SW480 (cell line): ENCODE measurements at regions not wholly inside any gene's neighbourhood (a gene's known extent, or its start where the extent isn't known, plus 50 kb on each side); places are given as distances from the start of the nearest gene placed in this dataset.
"Not testable (repeated sequence)": the region's sequence is repeated elsewhere in the genome, so short reads cannot be mapped to it uniquely, and the experiment has no call there.

Experiments used
- DNase-seq: peaks from one replicate; pipeline ENCODE4 v3.0.0-alpha.2; 2016; ENCODE audit warnings: low spot score

DNA sequence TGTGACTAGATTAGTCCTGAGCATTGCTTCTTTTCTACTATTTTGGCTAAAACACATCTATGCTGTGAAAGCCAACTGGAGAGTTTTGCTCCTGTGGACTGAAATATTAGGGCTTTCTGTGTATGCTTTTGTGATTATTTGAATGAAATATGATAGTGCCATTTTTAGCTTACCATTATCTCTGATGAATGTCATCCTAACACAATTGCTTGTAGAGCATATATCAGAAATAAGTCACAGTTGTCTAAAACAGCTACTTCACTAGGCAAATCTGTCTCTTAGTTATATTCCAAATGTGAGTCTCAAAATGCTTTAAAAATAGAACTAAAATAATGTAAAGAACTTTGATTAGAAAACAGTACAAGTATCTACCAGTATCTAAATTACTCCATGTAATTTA is 401.4 kb upstream of the PTCHD4 start:
- DNase-seq: no peak

DNA sequence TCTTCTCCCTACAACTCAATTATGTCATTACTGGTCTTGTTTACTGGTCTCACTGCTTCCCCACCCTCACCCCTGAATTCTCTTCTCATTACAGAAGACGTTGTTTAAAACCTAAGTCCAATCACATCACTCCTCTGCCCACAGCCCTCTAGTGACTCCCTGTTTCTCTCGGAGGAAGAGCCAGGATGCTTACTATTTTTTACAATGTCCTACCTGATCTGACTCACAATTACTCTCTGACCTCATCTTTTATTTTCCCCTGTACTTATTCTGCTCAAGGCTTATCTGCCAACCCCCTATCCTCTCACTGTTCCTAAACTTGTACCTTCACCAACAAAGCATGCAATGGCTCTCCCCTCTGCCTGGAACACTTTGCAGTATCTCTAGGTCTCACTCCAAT is 400.4 kb upstream of the PTCHD4 start:
- DNase-seq: no peak

DNA sequence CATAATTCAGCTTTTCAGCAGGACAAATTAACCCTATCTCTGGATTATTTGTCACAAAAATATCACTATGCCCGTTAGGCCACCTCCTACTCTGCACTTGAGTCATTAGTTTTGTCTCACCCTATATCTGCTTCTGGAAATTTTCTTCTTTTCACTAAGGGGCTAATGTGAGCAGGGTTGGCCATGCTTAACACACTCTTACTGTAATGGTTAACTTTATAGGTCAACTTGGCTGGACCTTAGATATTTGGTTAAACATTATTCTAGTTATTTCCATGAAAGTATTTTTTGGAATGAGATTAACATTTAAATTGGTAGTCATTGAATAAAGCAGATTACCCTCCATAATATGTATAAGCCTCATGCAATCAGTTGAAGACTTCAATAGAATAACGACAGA is 394.6 kb upstream of the PTCHD4 start:
- DNase-seq: no peak

DNA sequence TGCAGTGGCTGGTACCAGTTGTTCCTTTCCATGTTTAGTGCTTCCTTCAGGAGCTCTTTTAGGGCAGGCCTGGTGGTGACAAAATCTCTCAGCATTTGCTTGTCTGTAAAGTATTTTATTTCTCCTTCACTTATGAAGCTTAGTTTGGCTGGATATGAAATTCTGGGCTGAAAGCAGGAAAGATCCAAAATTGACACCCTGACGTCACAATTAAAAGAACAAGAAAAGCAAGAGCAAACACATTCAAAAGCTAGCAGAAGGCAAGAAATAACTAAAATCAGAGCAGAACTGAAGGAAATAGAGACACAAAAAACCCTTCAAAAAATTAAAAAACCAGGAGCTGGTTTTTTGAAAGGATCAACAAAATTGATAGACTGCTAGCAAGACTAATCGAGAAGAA is 382.4 kb upstream of the PTCHD4 start:
- DNase-seq: not testable (repeated sequence)

DNA sequence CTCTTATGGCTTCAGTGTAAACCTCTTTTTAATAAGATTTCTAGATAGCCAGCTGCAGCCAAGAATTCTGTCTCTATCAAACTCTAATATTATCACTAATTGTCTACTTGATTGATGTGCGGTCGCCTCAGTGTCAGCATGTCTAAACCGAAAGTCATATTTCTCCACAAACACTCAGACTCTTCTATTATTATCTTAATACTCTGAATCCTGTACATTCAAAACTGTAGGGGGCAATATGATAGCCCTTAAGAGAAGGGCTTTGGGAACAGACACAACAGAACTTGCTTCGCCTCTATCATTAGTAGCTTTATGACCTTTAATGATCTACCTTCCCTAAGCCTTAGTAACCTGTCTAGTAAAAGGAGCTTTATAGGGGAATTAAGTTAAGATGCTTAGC is 379.7 kb upstream of the PTCHD4 start:
- DNase-seq: no peak

DNA sequence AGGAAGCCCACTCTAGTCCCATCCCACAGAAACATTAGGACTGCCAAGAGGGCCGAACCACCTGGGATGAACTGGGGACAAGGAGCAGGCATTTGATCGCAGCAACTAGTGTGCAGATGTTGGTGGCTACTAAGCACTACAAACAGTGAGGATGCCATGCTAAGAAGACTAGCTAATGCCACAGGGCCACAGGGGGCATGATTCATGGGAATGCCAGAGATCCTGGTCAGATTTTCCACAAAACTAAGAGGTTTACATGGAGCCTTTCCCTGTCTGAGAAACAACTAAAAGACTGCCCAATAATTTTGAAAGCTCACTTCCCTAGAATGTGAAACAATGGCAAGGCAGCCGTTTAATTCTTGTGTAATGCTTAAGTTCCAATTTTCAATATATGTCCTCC is 375.9 kb upstream of the PTCHD4 start:
- no peak for DNase-seq

DNA sequence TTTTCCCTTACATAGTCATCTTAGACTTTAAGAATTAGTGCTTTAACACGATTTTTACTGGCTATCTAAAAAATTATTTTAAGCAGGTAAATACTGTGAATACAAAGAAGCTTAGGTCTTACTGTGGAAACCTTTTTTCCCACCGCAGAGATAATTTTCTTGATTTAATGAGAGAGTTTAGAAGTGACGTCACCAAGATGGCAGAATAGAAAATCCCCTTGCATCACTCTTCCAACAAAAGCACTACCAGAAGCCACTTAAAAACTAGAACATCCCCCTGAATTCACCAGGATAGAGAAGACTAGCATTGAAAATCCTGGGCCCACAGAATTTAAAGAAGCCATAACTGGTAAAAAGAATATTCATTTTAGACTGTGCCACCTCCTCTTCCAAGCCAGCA is 375.4 kb upstream of the PTCHD4 start:
- no peak for DNase-seq

DNA sequence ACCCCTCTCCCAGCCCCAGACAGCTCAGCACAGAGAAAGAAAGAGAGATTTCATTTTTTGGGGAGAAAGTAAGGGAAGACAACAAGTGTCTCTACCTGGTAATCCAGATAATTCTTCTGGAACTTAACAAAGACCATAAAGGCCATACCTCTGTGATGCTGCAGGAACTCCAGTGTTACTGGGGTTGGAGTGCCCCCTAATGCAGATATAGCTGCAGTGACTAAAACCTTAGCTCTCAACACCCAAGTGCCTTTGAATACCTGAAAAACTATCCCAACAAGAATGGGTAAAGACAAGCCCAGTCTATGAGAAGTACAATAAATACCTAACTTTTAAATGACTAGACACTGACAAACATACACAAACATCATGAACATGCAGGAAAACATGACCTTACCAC is 365.3 kb upstream of the PTCHD4 start:
- DNase-seq: no peak

DNA sequence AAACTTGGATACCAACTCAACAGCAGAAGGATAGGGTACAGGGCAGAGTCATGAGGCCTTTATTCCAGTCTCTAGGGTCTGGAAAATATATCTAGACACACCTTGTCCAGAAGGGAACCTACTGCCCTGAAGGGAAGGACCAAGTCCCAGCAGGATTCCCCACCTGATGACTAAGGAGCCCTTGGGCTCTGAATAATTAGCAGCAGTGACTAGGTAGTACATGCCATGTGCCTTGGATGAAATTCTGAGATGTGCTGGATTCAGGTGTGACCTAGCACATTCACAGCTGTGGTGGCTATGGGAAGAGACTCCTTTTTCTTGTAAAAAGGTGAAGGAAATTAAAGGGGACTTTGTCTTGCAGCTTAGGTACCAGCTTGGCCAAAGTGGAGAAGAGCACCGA is 364.3 kb upstream of the PTCHD4 start:
- DNase-seq: no peak

DNA sequence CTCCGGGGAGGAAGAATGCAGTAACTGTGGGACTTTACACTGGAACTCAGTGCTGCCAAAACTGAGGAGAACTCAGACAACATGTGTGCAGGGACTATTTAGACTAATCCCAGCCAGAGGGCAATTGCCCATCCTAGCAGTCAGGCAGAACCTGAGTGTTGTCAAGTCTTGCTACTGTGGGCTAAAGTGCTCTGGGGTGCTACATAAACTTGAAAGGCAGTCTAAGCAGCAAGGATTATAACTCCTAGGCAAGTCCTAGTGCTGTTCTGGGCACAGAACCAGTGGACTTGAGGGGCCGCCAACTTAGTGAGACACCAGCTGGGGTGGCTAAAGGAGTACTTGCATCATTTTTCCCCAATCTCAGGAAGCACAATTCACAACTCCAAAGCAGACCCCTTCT is 363.8 kb upstream of the PTCHD4 start:
- DNase-seq: no peak

DNA sequence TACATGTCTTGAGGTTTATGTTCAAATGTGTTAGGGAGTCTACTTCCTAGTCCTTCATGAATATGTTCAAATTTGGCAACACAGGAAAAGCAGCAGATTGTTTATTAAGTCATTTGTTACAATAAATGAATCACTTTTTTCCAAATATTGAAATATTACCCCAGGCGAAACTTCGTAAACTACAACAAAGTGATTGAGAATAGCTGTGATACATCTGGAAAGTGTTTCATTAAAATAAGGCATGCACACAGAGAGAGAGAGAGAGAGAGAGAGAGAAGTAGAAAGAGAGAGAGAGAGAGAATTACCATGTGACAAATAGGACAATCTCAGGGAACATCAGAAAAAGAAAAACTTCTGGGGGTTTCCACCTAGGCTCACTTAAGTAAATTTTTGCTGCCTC is 363.1 kb upstream of the PTCHD4 start:
- no peak for DNase-seq

DNA sequence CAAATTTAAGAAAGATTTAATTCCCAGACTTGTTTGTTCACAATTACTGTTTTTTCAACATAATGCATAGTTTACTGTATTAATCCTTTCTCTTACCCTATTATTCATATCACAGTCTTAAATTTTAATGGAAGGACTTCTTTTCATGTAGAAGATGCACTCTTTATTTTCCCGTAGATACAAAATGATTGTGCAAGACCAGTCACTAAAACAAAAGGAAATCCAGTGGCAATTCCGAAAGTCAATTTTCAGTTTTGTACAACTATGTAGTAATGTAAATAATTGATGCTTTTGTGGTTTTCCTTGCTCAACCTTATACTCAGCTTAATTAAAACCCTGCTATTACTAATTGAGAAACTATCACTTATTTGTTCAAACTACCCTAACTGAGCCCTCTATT is 361.5 kb upstream of the PTCHD4 start:
- DNase-seq: no peak

DNA sequence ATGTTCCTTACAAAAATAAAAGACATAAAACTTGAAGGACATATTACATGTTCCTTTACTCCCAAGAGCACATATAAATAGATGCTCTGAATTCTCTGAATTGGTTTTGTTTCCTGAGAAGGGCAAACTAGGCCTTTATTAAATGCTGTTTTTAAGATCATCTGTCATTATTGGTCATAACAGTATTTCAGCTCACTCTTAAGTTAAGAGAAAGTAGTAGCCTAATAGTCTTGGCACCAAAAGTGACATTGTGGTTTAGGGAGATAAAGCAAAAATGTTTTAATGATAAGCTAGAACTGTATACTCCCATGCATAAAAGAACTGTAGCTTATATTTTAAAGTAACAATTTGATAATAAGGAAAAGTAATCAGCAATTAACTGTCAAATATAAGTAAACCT is 361.1 kb upstream of the PTCHD4 start:
- DNase-seq: no peak

DNA sequence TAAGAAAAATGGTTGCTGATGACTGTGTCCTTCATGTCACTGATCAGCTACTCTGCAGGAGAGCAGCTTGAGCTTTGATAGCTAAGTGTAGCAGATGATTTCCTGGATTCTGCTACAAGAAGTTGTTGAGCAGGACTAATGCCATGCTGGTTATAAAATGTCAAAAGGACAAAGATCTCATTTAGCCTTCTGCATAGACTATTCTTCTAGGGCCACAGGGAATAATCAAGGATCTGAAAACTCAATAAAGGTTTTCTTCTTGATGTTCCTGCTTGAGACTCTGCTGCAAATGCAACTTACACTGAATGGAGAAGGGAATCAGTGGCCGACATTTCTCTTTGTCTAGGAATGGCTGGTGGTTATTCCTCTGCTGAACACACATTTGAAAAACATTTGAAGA is 360.3 kb upstream of the PTCHD4 start:
- DNase-seq: no peak

DNA sequence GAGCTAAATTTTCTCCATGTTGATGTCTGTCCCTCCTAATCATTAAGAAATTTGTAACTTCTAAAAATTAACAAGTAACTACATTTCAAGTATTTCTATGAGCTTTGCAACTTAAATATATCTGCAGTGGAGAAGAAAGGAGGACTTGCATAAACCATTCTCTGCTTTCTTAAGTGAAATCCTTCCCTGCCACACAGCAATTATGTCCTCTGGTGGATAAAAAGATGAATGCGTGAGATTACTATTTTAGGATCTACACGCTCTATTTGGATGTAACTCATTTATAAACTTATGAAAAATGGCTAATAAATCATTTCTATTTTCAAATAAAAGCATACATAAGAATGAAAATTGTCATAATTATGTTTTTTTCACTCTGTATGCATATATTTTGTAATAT is 338.0 kb upstream of the PTCHD4 start:
- DNase-seq: no peak

DNA sequence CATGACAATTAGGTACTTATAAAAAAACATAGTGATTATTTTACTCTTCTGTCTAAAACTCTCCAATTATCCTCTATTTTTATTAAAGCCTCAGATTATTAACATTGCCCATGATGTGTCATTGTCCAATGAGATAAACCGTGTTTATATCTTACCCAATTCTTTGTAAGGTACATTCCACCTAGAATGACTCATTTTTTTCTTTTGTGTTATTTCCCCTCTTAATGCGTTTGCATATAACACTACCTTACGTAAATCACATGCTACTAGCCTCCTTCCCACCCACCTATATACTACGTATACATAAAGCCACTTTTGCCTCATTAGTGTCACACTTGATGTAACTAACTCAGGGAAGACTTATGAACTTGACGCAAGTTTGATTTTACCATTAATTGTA is 336.3 kb upstream of the PTCHD4 start:
- DNase-seq: no peak

DNA sequence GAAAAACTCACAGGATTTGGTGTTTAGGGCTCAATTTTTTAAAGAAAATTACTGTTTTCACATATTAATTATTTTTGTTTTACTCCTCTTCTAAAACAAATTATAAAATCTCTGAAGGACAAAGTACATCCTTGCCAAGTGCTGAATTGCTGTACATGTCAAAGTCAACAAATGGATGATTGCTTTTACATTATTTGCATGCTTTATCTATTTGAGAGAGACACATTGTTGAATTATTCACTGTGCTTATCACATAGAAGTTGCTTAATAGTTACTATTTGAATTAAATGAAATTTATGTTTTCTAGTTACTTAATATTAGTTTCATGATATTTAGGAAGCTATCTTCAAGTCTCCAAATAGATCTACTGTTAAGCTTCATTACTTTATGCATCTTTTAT is 318.6 kb upstream of the PTCHD4 start:
- no peak for DNase-seq

DNA sequence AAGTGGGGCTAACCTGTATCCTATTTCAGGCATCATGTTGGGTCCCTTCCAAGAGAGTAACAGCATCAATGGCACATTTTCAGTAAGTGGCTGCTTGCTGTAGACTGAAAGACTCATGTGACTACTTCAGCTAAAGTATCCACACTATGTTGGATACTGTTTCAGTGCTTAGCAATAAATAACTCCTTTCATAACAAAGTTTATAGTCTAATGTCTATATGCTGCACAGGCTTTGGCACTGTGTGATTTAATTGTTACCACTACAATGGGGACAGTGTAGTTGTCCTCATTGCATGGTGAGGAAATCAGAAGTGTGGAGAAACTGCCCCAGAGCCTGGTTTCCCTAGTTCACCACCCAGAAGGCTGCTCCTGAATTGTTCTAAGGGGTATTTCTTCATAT is 318.0 kb upstream of the PTCHD4 start:
- no peak for DNase-seq

DNA sequence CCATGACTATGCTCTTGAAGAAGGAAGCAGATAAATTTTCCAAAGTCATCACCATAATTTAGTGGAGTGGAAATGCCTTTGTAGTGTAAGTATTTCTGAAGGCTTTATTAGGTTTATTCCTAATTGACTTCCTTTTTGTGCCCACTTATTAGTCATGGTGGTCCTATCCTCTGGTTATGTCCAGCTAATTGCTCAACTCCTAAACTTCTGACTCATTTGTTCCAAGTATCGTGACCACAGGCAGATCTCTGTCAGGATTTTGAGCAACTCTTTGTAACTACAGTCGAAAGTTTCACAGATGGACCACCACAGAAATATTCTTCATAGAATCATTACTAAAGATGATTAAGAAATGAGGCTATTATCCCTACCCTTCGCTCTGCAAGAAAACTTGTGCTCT is 315.6 kb upstream of the PTCHD4 start:
- DNase-seq: no peak

DNA sequence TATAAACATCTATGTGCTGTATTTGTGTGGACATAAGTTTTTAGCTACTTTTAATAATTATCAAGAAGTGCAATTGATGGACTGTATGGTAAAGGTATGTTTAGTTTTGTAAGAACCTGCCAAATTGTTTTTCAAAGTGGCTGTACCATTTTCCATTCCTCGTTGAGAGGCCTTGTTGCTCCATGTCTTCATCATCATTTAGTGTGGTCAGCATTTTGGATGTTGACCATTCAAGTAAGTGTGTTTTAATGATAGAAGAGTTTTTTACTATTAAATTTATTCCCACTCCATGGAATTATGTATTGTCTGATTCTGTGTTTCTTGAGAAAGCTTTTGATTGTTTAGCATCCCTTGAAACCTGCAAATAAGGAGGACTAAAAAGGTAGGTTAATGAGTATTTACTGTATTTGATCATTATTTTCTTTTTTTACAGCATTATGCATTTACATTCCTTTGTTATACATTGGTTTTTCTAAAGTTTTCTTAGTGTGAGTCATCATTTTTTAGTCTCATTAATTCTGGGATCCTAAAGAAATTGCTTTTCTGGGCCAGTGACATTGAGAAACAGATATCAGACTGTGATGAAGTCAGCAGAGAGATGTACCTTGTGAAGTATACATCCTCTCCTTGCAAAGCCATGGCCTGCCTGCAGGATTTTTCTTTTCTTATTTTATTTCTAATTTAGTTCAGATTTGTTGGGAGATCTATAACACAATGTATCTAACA is 312.8 kb upstream of the PTCHD4 start:
- DNase-seq: no peak

DNA sequence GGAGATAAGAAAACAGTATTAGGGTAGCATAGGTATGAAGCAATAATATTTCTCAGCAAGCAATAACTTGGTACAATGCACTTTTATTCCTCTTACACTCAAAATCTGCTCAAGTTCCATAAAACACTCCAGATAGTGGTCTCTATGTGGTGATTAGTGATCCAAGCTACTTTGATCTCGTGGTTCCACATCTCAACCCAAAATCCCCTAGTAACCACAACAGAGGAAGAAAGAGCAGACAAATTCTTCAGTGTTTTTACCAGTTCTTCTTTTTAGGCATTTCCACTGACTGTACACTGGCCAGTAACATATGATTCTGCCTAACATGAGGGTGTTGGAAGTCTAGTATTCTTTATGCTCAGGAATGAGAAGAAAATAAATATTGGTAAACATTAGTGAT is 309.0 kb upstream of the PTCHD4 start:
- DNase-seq: no peak

DNA sequence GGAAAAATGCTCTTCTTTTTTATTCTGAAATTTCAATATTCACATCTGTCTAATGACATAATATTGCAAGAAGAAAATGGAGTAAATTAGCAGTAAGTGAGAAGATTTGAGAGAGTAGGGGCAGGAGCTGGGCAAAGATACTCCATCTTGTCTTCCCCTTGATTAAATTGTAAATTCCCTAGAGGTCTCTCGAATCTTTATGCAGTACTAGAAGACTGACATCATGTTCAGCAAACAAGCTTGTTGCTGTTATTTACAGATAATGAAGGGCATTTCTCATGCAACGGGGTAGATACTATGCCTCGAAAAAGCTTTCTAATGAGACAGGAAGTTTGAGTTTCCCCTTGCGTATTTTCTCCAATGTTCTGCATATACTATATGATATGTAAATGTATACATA is 306.9 kb upstream of the PTCHD4 start:
- DNase-seq: no peak

DNA sequence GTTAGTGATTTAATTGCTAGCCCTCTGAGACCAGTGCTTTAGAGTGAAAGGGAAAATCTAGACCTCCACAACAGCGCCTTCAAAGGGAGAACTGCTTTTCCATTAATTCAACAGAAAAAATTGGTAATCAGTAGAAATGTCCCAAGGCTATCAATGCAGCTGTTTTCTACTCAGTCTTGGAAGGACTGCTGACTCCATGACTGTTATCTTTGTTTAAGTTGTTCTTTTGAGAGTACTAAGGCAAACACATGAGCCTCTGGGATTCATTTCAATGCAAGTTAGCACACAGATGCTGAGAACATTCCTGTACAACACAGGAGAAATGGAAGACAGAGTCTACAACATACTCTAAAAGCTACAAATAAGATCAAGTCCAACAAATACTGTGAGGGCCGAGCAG is 301.7 kb upstream of the PTCHD4 start:
- no peak for DNase-seq

DNA sequence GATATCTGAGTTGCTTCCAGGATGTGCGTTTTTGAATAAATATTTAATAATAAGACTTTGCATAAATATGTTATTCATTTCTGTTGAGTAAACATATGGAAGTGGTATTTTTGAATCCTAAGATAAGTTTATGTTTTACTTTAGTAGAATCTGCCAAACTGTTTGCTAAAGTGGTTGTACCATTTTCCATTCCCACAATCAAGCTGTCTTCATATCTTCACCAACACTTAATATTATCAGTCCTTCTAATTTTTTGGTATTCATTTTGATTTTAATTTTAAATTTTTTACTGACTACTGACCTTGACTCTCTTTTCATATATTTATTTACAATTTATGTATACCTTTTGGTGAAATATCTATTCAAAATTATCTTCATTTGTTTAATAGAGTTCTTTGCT is 293.9 kb upstream of the PTCHD4 start:
- DNase-seq: no peak

DNA sequence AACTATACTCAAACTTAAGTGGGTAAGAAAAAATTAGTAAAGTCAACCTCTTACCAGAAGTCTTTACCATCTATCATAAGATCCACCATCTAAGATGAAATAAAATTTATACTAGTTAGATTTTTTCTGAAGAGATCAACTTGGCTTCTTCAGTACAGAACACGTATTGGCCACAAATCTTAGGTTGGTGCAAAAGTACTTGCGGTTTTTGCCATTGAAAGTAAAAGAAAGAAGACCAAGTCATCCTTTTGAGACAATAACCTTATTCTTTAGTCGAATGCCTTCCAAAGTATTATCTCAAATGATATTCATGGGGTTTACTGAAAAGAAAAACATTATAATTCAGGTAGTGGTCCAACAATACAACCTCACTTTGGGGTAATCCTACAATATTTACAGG is 292.6 kb upstream of the PTCHD4 start:
- DNase-seq: no peak
